GM12874 (cell line): ENCODE measurements at regions not wholly inside any gene's neighbourhood (a gene's known extent, or its start where the extent isn't known, plus 50 kb on each side); places are given as distances from the start of the nearest gene placed in this dataset.

Source experiments
- TF ChIP-seq, protein P1 (sequence below): IDR thresholded peaks from 2 replicates; pipeline ENCODE4 v1.5.1; 2011; ENCODE audit warnings: low read depth, mild to moderate bottlenecking, control low read depth, low read length, moderate library complexity; ENCODE audit not compliant: insufficient read depth

DNA sequence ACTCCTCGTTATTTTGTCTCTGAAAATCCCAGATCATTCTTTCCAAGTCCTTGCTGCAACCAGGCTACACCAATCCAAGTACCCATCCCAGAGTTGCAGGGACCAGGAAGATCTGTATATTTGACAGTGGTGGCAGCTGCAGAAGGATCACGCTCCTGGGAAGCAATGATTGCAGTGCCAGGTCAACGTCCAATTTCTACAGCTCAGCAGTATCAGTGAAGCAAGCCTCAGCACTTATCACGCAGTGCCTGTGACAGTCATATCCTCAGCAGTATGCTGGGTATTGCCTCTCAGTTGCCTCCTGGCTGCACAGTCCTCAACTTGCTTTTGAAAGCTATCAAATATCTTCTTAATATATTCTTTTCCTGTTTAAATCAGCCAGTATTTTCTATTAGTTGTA is 66.7 kb downstream of the BARHL2 start:
- TF ChIP-seq, protein P1, sequence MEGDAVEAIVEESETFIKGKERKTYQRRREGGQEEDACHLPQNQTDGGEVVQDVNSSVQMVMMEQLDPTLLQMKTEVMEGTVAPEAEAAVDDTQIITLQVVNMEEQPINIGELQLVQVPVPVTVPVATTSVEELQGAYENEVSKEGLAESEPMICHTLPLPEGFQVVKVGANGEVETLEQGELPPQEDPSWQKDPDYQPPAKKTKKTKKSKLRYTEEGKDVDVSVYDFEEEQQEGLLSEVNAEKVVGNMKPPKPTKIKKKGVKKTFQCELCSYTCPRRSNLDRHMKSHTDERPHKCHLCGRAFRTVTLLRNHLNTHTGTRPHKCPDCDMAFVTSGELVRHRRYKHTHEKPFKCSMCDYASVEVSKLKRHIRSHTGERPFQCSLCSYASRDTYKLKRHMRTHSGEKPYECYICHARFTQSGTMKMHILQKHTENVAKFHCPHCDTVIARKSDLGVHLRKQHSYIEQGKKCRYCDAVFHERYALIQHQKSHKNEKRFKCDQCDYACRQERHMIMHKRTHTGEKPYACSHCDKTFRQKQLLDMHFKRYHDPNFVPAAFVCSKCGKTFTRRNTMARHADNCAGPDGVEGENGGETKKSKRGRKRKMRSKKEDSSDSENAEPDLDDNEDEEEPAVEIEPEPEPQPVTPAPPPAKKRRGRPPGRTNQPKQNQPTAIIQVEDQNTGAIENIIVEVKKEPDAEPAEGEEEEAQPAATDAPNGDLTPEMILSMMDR, result no peak

DNA sequence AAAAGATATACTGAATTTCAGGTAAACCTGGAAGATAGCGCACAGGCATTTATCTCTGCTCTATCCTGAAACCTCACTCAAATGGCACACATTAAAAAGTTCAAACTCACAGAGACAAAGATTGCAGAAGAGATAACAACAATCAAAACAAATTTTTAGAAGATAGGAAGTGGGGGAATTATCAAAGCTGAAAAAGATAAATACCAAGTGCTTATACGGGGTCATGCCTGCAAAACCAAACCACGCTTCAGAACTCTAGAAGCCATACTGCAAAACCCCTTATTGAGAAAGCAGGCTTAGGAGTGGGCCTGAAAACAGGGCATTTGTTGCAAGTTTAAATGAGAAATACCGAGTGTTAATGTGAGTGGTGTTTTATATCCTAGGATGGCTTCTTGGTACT is 76.8 kb downstream of the BARHL2 start:
- TF ChIP-seq, protein P1, result no peak

DNA sequence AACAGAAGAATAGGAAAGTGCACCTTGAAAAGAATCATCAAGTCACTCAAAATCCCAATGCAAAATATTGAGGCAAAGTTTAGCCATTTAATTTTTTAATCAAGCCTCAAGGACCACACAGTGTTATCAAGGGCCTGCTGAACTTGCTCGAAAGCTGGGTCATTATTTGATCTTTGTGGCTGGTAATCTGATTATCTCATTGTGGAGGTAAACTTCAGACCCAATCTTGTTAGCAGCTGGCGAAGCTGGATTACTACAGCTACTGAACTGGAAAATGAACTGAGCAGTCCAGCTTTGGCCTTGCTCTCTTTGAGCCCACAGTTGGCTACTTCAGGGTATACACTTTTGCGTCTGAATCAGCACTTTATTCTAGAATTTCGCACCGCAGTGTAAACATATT is 94.4 kb downstream of the BARHL2 start:
- TF ChIP-seq, protein P1, result no peak

DNA sequence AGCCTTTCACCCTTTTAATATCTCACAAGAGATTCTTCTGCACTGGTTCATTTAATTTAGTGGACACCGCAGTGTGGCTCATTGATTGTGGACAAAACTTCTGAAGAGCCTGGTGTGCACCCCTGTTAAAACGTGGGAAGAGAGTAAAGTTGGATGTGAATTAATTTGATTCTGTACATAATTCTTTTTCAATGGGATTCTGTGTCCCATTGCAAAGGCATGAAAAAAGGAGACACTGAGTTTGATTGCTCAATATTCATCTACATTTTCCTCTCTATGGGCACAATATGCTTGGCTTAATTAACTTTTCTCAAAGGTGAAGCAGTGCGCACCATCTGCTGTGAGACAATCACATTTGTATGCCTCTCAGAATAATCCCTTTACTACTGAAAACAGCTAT is 95.1 kb downstream of the BARHL2 start:
- TF ChIP-seq, protein P1, result no peak

DNA sequence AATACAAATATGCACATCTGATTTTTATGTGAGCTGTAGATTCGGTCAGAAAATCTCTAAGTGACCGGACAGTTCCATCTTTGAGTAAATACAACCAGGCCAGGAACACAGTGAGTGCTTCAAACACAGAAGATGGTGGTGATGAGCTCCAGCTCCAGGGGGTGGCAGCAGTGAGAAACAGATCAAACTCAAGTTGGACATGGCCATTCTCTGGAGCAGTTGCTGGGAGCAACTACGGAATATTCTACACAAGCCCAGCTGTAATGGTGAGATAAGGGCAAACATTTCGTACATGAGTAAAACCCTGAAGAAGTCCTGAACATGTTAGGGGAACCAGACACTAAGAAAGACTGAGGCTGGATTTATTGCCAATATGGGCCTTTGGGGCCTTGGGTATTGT is 100.7 kb downstream of the BARHL2 start:
- TF ChIP-seq, protein P1, result peak; percentile 43

DNA sequence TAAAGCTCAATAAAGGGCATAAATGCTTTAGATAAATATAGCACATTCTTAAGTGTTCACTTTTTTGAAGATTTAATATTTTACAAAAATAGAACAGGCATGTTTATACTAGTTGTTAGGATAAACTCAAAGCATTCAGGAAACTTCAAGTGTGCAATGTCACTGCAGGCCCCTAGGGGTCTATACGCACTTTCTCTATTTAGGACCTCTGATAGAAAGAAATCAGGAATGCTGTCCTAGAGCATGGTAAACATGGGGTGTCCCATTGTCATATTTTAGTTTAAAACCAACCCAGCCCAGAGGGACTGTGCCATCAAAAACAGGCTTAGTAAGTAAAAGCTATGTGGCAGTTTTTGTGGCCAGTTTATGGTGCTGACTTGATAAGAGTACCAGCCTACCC is 102.2 kb downstream of the BARHL2 start:
- TF ChIP-seq, protein P1, result peak; percentile 41; the same call in 1 of the 2 replicates

DNA sequence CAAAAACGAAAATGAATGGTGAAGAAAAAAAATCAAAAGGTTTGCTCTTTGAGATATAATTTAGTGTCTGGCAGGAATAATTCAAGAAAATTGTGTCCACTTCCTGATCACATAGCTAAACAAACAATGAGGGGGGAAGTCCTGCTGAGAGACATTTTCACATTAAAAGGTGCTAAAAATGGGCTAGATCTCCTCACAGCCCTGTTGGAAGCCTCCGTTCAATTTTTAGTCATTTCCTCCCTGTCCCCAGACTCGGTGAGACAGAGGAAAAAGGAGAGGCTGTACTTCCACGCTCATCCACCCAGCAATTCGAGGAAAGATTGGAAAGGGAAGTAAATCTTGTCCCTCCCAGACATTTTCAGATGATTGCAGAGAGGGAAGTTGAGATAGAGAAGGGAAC is 103.7 kb downstream of the BARHL2 start:
- TF ChIP-seq, protein P1, result no peak

DNA sequence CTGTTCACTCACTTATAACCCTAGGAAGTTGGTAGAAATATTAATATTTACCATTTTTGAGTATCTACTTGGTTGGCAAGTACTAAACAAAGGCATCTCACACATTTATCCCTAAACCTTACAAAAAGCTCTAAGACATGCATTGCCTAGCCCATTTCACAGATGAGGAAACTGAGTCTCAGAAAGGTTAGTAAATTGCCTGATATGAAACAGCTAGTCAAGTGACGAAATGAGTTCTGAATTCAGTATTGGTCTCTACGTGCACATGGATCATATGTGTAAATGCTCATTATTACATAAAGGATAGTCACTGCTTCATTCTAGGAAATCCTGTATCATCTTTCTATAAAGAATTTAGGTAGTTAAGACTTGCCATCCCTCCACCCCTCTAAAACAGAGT is 105.1 kb downstream of the BARHL2 start:
- TF ChIP-seq, protein P1, result no peak
